GM12891 (cell line): ENCODE measurements at regions not wholly inside any gene's neighbourhood (a gene's known extent, or its start where the extent isn't known, plus 50 kb on each side); places are given as distances from the start of the nearest gene placed in this dataset.

Experiments used
- PAX5 ChIP-seq: IDR thresholded peaks from 2 replicates; pipeline ENCODE4 v1.6.1; 2011; ENCODE audit warnings: low read length, moderate library complexity, mild to moderate bottlenecking; ENCODE audit not compliant: insufficient read depth, severe bottlenecking
- POLR2A ChIP-seq: IDR thresholded peaks from 2 replicates; pipeline ENCODE4 v1.6.1; 2011; ENCODE audit warnings: low read depth, low read length, control low read depth
- POLR2AphosphoS5 ChIP-seq: IDR thresholded peaks from 2 replicates; pipeline ENCODE4 v1.6.1; 2011; ENCODE audit warnings: low read depth, low read length, control low read depth
- POU2F2 ChIP-seq: IDR thresholded peaks from 2 replicates; pipeline ENCODE4 v1.6.1; 2011; ENCODE audit warnings: low read depth, mild to moderate bottlenecking, control low read depth, low read length, moderate library complexity
- SPI1 ChIP-seq: IDR thresholded peaks from 2 replicates; pipeline ENCODE4 v1.6.1; 2011; ENCODE audit warnings: low read depth, low read length, control low read depth
- TAF1 ChIP-seq: IDR thresholded peaks from 2 replicates; pipeline ENCODE4 v1.6.1; 2011; ENCODE audit warnings: low read depth, low read length, control low read depth

- TF ChIP-seq POLR2A (no peak), POLR2AphosphoS5 (no peak), TAF1 (no peak), SPI1 (no peak), POU2F2 (no peak), PAX5 (no peak)
Measured at GRCh38 chr7:15989194-15989593, 302.7 kb upstream of the MEOX2 start.
